ENCODE measurements at regions not wholly inside any gene's neighbourhood (a gene's known extent, or its start where the extent isn't known, plus 50 kb on each side); places are given as distances from the start of the nearest gene placed in this dataset.
"Not testable (repeated sequence)": the region's sequence is repeated elsewhere in the genome, so short reads cannot be mapped to it uniquely, and the experiment has no call there.

GRCh38 chr6:81228912-81229555 lies 523.4 kb downstream of the TENT5A start:
- DNase-seq = no peak

GRCh38 chr6:81226957-81227356 lies 525.5 kb downstream of the TENT5A start:
- no peak for DNase-seq

GRCh38 chr6:81216668-81217067 lies 535.8 kb downstream of the TENT5A start:
- DNase-seq = no peak

- DNase-seq = no peak
These were observed 537.4 kb downstream of the TENT5A start for GRCh38 chr6:81215092-81215432.

- DNase-seq = no peak
These were observed 537.9 kb downstream of the TENT5A start for GRCh38 chr6:81214414-81215091.

- no peak for DNase-seq
These were observed 547.8 kb downstream of the TENT5A start for GRCh38 chr6:81204731-81205130.

- no peak for DNase-seq
These were observed 558.1 kb downstream of the TENT5A start for GRCh38 chr6:81194374-81194773.

GRCh38 chr6:81172056-81172740 lies 580.3 kb downstream of the TENT5A start:
- DNase-seq = no peak

- no peak for DNase-seq
These were observed 583.3 kb downstream of the TENT5A start for GRCh38 chr6:81169166-81169565.

GRCh38 chr6:81166770-81167169 lies 585.7 kb downstream of the TENT5A start:
- no peak for DNase-seq

GRCh38 chr6:81158956-81159355 lies 593.5 kb downstream of the TENT5A start:
- no peak for DNase-seq

GRCh38 chr6:81148751-81149150 lies 603.7 kb downstream of the TENT5A start:
- no peak for DNase-seq

- no peak for DNase-seq
These were observed 607.0 kb downstream of the TENT5A start for GRCh38 chr6:81145506-81145905.

GRCh38 chr6:81144346-81144745 lies 608.1 kb downstream of the TENT5A start:
- DNase-seq = no peak

GRCh38 chr6:81138236-81138635 lies 614.2 kb downstream of the TENT5A start:
- no peak for DNase-seq

GRCh38 chr6:81130969-81131368 lies 621.5 kb downstream of the TENT5A start:
- peak; percentile 79 for DNase-seq

- no peak for DNase-seq
These were observed 622.4 kb downstream of the TENT5A start for GRCh38 chr6:81130061-81130460.

GRCh38 chr6:81128671-81129070 lies 623.8 kb downstream of the TENT5A start:
- DNase-seq = peak; percentile 44

GRCh38 chr6:81126150-81126549 lies 626.3 kb downstream of the TENT5A start:
- no peak for DNase-seq

- no peak for DNase-seq
These were observed 632.2 kb downstream of the TENT5A start for GRCh38 chr6:81120280-81120679.

GRCh38 chr6:81105998-81106397 lies 646.5 kb downstream of the TENT5A start:
- peak; percentile 8 for DNase-seq

GRCh38 chr6:81098109-81098814 lies 654.2 kb downstream of the TENT5A start:
- DNase-seq = no peak

- DNase-seq = not testable (repeated sequence)
These were observed 656.0 kb downstream of the TENT5A start for GRCh38 chr6:81096464-81096863.

- peak; percentile 44 for DNase-seq
These were observed 659.4 kb downstream of the TENT5A start for GRCh38 chr6:81093051-81093450.
